ENCODE measurements at regions not wholly inside any gene's neighbourhood (a gene's known extent, or its start where the extent isn't known, plus 50 kb on each side); places are given as distances from the start of the nearest gene placed in this dataset.

- Mint-ChIP-seq H3K36me3 (ENCODE audit: insufficient read depth in 2 of 2) (peaks cover 7 to 8% of the 10 kb centered on the region in 2 donors), H3K27ac (no peak overlapping the region), H3K9me3 (peaks cover 4 to 5% of the 10 kb centered on the region in 2 donors), H3K4me1 (ENCODE audit: low read depth) (peaks cover 84% of the 10 kb centered on the region), H3K4me3 (no peak overlapping the region), H3K27me3 (ENCODE audit: low read depth) (no peaks in the 10 kb centered on the region)
- DNase-seq (no peak), ATAC-seq (replicated peaks in 1 of 2) (no peak)
Observed at GRCh38 chr1:19007491-19008441, 51.3 kb upstream of the IFFO2 start.

- ATAC-seq (replicated peaks in 1 of 2) (no peak), DNase-seq (no peak)
- H3K4me3 Mint-ChIP-seq, result no peak overlapping the region
- peaks cover 7 to 10% of the 10 kb centered on the region in 2 donors for H3K9me3 Mint-ChIP-seq
- H3K27ac Mint-ChIP-seq, result no peak overlapping the region
- peaks cover 11 to 13% of the 10 kb centered on the region in 2 donors for H3K36me3 Mint-ChIP-seq (ENCODE audit: insufficient read depth in 2 of 2)
- H3K4me1 Mint-ChIP-seq (ENCODE audit: low read depth), result peaks cover 84% of the 10 kb centered on the region
- no peaks in the 10 kb centered on the region for H3K27me3 Mint-ChIP-seq (ENCODE audit: low read depth)
Observed at GRCh38 chr1:19006837-19007271, 50.4 kb upstream of the IFFO2 start.
